SK-N-SH treated with all-trans-retinoic acid at 6 μM for 48 hours (cell line): ENCODE measurements at regions not wholly inside any gene's neighbourhood (a gene's known extent, or its start where the extent isn't known, plus 50 kb on each side); places are given as distances from the start of the nearest gene placed in this dataset.

Experiments used
- ARNTL ChIP-seq: fragments of 450-650 bp; formaldehyde crosslinking; IDR thresholded peaks from 2 replicates; pipeline ENCODE4 v1.5.0; 2020; ENCODE audit warnings: low read depth, mild to moderate bottlenecking, moderate library complexity, borderline replicate concordance
- GLIS3 ChIP-seq: fragments of 250-450 bp; sonication (Bioruptor Pico); IDR thresholded peaks from 2 replicates; pipeline ENCODE4 v1.5.0; 2020; ENCODE audit warnings: mild to moderate bottlenecking, moderate library complexity
- ISL1 ChIP-seq: fragments of 250-450 bp; sonication (Bioruptor Pico); IDR thresholded peaks from 2 replicates; pipeline ENCODE4 v2.1.2; 2022; ENCODE audit warnings: mild to moderate bottlenecking, moderate library complexity
- PPARA ChIP-seq: fragments of 250-450 bp; sonication (Bioruptor Pico); IDR thresholded peaks from 2 replicates; pipeline ENCODE4 v1.5.0; 2020; ENCODE audit warnings: mild to moderate bottlenecking, borderline replicate concordance
- RARB ChIP-seq: fragments of 250-450 bp; sonication (Bioruptor Pico); IDR thresholded peaks from 2 replicates; pipeline ENCODE4 v1.8.0; 2021; ENCODE audit warnings: mild to moderate bottlenecking, moderate library complexity
- SNAI2 ChIP-seq: fragments of 250-450 bp; sonication (Bioruptor Pico); IDR thresholded peaks from 2 replicates; pipeline ENCODE4 v1.5.0; 2020; ENCODE audit warnings: mild to moderate bottlenecking, moderate library complexity
- TOX ChIP-seq: fragments of 250-450 bp; sonication (Bioruptor Pico); IDR thresholded peaks from 2 replicates; pipeline ENCODE4 v1.8.0; 2021; ENCODE audit warnings: mild to moderate bottlenecking, moderate library complexity, borderline replicate concordance
- ZNF70 ChIP-seq: fragments of 450-650 bp; formaldehyde crosslinking; IDR thresholded peaks from 2 replicates; pipeline ENCODE4 v1.5.0; 2020; ENCODE audit warnings: mild to moderate bottlenecking, moderate library complexity
- ZNF8 ChIP-seq: fragments of 450-650 bp; formaldehyde crosslinking; IDR thresholded peaks from 2 replicates; pipeline ENCODE4 v1.5.0; 2020; ENCODE audit warnings: mild to moderate bottlenecking, moderate library complexity
- TF ChIP-seq, protein P1 (sequence below): fragments of 250-450 bp; sonication (Bioruptor Pico); IDR thresholded peaks from 2 replicates; pipeline ENCODE4 v1.5.1; 2020; ENCODE audit warnings: low read depth, mild to moderate bottlenecking, moderate library complexity
- TF ChIP-seq, protein P2 (sequence below): fragments of 250-450 bp; sonication (Bioruptor Pico); IDR thresholded peaks from 2 replicates; pipeline ENCODE4 v1.8.0; 2020; ENCODE audit warnings: mild to moderate bottlenecking, moderate library complexity, borderline replicate concordance
- TF ChIP-seq, protein P3 (sequence below): fragments of 250-450 bp; sonication (Bioruptor Pico); IDR thresholded peaks from 2 replicates; pipeline ENCODE4 v1.5.0; 2020; ENCODE audit warnings: mild to moderate bottlenecking, moderate library complexity
- TF ChIP-seq, protein P4 (sequence below): fragments of 250-450 bp; sonication (Bioruptor Pico); IDR thresholded peaks from 2 replicates; pipeline ENCODE4 v1.8.0; 2021; ENCODE audit warnings: low read depth, mild to moderate bottlenecking, moderate library complexity, borderline replicate concordance

DNA sequence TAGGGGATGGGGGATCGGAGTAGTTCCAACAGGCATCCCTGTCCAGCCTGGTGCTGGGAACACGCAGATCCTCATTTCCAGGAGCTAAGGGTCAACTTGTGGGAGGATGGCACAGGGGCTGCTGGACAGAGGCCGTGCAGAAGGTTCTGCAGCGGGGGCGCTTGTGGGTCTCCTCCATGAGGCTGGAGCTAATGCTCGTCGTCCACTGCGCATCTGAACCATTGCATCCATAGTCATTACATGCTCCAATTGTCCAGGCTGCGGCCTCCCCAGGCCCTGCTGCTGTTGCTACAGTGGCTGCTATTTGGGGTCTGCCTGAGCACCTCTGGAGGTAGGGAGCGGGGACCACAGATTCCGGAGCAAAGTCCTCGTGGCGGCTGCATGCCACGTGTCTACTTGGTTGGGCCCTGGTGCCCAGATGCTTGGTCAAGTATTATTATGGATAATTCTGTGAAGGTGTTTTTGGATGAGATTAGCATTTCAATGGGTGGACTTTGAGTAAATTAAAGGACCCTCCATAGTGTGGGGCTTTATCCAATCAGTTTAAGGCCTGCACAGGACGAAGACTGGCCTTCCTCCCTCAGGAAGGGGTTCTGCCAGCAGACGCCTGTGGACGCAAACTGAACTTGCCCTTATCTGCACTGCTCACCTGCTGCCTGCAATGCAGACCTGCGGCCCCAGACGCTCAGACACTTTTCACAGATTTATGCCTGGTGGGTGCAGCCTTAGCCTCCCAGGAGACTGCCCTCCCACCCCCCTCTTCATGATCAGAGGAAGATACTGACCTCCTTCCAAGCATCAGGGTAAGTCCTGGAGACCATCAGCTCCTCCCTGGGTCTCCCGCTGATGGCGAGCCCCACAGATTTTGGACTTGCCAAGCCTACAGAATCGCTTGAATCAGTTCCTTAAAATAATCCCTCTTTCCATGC, 127.5 kb upstream of the IRX4 start:
- TF ChIP-seq, protein P1, sequence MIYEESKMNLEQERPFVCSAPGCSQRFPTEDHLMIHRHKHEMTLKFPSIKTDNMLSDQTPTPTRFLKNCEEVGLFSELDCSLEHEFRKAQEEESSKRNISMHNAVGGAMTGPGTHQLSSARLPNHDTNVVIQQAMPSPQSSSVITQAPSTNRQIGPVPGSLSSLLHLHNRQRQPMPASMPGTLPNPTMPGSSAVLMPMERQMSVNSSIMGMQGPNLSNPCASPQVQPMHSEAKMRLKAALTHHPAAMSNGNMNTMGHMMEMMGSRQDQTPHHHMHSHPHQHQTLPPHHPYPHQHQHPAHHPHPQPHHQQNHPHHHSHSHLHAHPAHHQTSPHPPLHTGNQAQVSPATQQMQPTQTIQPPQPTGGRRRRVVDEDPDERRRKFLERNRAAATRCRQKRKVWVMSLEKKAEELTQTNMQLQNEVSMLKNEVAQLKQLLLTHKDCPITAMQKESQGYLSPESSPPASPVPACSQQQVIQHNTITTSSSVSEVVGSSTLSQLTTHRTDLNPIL (CRISPR knock-in tag) = no peak
- TF ChIP-seq GLIS3 (no peak), SNAI2 (no peak), RARB (CRISPR knock-in tag) (no peak), ARNTL (CRISPR knock-in tag) (no peak), TOX (no peak), PPARA (CRISPR knock-in tag) (no peak), ZNF8 (no peak), ISL1 (CRISPR knock-in tag) (no peak), ZNF70 (no peak)
- TF ChIP-seq, protein P2, sequence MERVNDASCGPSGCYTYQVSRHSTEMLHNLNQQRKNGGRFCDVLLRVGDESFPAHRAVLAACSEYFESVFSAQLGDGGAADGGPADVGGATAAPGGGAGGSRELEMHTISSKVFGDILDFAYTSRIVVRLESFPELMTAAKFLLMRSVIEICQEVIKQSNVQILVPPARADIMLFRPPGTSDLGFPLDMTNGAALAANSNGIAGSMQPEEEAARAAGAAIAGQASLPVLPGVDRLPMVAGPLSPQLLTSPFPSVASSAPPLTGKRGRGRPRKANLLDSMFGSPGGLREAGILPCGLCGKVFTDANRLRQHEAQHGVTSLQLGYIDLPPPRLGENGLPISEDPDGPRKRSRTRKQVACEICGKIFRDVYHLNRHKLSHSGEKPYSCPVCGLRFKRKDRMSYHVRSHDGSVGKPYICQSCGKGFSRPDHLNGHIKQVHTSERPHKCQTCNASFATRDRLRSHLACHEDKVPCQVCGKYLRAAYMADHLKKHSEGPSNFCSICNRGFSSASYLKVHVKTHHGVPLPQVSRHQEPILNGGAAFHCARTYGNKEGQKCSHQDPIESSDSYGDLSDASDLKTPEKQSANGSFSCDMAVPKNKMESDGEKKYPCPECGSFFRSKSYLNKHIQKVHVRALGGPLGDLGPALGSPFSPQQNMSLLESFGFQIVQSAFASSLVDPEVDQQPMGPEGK (CRISPR knock-in tag) = no peak
- TF ChIP-seq, protein P3, sequence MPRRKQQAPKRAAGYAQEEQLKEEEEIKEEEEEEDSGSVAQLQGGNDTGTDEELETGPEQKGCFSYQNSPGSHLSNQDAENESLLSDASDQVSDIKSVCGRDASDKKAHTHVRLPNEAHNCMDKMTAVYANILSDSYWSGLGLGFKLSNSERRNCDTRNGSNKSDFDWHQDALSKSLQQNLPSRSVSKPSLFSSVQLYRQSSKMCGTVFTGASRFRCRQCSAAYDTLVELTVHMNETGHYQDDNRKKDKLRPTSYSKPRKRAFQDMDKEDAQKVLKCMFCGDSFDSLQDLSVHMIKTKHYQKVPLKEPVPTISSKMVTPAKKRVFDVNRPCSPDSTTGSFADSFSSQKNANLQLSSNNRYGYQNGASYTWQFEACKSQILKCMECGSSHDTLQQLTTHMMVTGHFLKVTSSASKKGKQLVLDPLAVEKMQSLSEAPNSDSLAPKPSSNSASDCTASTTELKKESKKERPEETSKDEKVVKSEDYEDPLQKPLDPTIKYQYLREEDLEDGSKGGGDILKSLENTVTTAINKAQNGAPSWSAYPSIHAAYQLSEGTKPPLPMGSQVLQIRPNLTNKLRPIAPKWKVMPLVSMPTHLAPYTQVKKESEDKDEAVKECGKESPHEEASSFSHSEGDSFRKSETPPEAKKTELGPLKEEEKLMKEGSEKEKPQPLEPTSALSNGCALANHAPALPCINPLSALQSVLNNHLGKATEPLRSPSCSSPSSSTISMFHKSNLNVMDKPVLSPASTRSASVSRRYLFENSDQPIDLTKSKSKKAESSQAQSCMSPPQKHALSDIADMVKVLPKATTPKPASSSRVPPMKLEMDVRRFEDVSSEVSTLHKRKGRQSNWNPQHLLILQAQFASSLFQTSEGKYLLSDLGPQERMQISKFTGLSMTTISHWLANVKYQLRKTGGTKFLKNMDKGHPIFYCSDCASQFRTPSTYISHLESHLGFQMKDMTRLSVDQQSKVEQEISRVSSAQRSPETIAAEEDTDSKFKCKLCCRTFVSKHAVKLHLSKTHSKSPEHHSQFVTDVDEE (CRISPR knock-in tag) = no peak
- TF ChIP-seq, protein P4, sequence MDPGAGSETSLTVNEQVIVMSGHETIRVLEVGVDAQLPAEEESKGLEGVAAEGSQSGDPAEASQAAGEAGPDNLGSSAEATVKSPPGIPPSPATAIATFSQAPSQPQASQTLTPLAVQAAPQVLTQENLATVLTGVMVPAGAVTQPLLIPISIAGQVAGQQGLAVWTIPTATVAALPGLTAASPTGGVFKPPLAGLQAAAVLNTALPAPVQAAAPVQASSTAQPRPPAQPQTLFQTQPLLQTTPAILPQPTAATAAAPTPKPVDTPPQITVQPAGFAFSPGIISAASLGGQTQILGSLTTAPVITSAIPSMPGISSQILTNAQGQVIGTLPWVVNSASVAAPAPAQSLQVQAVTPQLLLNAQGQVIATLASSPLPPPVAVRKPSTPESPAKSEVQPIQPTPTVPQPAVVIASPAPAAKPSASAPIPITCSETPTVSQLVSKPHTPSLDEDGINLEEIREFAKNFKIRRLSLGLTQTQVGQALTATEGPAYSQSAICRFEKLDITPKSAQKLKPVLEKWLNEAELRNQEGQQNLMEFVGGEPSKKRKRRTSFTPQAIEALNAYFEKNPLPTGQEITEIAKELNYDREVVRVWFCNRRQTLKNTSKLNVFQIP (CRISPR knock-in tag) = no peak
